Liver (tissue), 8 donors: ENCODE measurements at regions not wholly inside any gene's neighbourhood (a gene's known extent, or its start where the extent isn't known, plus 50 kb on each side); places are given as distances from the start of the nearest gene placed in this dataset.

Source experiments
- DNase-seq: peaks from one replicate; pipeline ENCODE4 v3.0.0-alpha.2; 2017; ENCODE audit warnings: low spot score
- H3K27ac ChIP-seq, 2 donors: one replicate each; pipeline ENCODE4 v1.7.0; 2013; ENCODE audit warnings: inconsistent platforms in 2 of 2, low read length in 2 of 2, control low read depth in 1 of 2, low read depth in 1 of 2, mild to moderate bottlenecking in 1 of 2
- H3K27me3 ChIP-seq, 4 donors: one replicate each; pipeline versions ENCODE4 v1.6.1 to v1.7.0; 2013; ENCODE audit warnings: low read length in 3 of 4, inconsistent platforms in 1 of 4, mild to moderate bottlenecking in 1 of 4, moderate library complexity in 1 of 4; ENCODE audit not compliant: control insufficient read depth in 4 of 4, insufficient read depth in 4 of 4
- H3K36me3 ChIP-seq, 4 donors: one replicate each; pipeline versions ENCODE4 v1.6.1 to v1.7.0; 2013; ENCODE audit warnings: low read length in 3 of 4, mild to moderate bottlenecking in 3 of 4, low read depth in 1 of 4, moderate library complexity in 1 of 4; ENCODE audit not compliant: control insufficient read depth in 4 of 4, insufficient read depth in 3 of 4
- H3K4me1 ChIP-seq, 4 donors: one replicate each; pipeline versions ENCODE4 v1.6.1 to v1.7.0; 2013; ENCODE audit warnings: low read length in 3 of 4, mild to moderate bottlenecking in 3 of 4, moderate library complexity in 1 of 4; ENCODE audit not compliant: control insufficient read depth in 4 of 4, insufficient read depth in 4 of 4
- H3K4me3 ChIP-seq, 3 donors: one replicate each; pipeline versions ENCODE4 v1.6.1 to v1.7.0; 2013; ENCODE audit warnings: low read length in 3 of 3, control low read depth in 1 of 3, low read depth in 1 of 3, mild to moderate bottlenecking in 1 of 3
- H3K9ac ChIP-seq, 2 donors: one replicate each; pipeline ENCODE4 v1.7.0; 2013; ENCODE audit warnings: low read length in 2 of 2, mild to moderate bottlenecking in 2 of 2, moderate library complexity in 2 of 2, control low read depth in 1 of 2, low read depth in 1 of 2
- H3K9me3 ChIP-seq, 4 donors: one replicate each; pipeline versions ENCODE4 v1.6.1 to v1.7.0; 2013; ENCODE audit warnings: low read length in 3 of 4; ENCODE audit not compliant: control insufficient read depth in 4 of 4
- ATF3 ChIP-seq: IDR thresholded peaks from 2 replicates; pipeline ENCODE4 v1.6.1; 2016; ENCODE audit warnings: antibody characterized with exemption
- CTCF ChIP-seq: fragments of 150-350 bp; IDR thresholded peaks from 2 replicates; pipeline ENCODE4 v1.5.1; 2017; ENCODE audit warnings: improper control_type of control experiment, low read depth, low read length; ENCODE audit not compliant: missing input control
- EGR1 ChIP-seq, 2 donors: IDR thresholded peaks; 2 replicates each; pipeline ENCODE4 v1.6.1; 2016 to 2018; ENCODE audit warnings: antibody characterized with exemption in 2 of 2, low read depth in 2 of 2
- FOXA1 ChIP-seq: IDR thresholded peaks from 2 replicates; pipeline ENCODE4 v1.6.1; 2016; ENCODE audit warnings: antibody characterized with exemption
- FOXA2 ChIP-seq: IDR thresholded peaks from 2 replicates; pipeline ENCODE4 v1.6.1; 2016; ENCODE audit warnings: antibody characterized with exemption
- GABPA ChIP-seq, 2 donors: IDR thresholded peaks in 1 of 2; conservative IDR thresholded peaks in 1 of 2; 2 replicates each; pipeline ENCODE4 v1.6.1; 2016; ENCODE audit warnings: antibody characterized with exemption in 2 of 2, mild to moderate bottlenecking in 1 of 2, moderate library complexity in 1 of 2
- HNF4A ChIP-seq, 2 donors: conservative IDR thresholded peaks; 2 replicates each; pipeline ENCODE4 v1.6.1; 2016; ENCODE audit warnings: antibody characterized with exemption in 2 of 2, mild to moderate bottlenecking in 2 of 2
- HNF4G ChIP-seq: IDR thresholded peaks from 2 replicates; pipeline ENCODE4 v1.6.1; 2016; ENCODE audit warnings: antibody characterized with exemption
- JUND ChIP-seq, 2 donors: IDR thresholded peaks; 2 replicates each; pipeline ENCODE4 v1.6.1; 2016; ENCODE audit warnings: antibody characterized with exemption in 2 of 2
- NR2F2 ChIP-seq: IDR thresholded peaks from 2 replicates; pipeline ENCODE4 v1.6.1; 2016; ENCODE audit warnings: antibody characterized with exemption
- RAD21 ChIP-seq, 2 donors: IDR thresholded peaks; 2 replicates each; pipeline ENCODE4 v1.6.1; 2016; ENCODE audit warnings: antibody characterized with exemption in 2 of 2, mild to moderate bottlenecking in 2 of 2
- SP1 ChIP-seq: IDR thresholded peaks from 2 replicates; pipeline ENCODE4 v1.6.1; 2018; ENCODE audit warnings: antibody characterized with exemption, mild to moderate bottlenecking
- TAF1 ChIP-seq: conservative IDR thresholded peaks from 2 replicates; pipeline ENCODE4 v1.6.1; 2016; ENCODE audit warnings: antibody characterized with exemption, mild to moderate bottlenecking
- YY1 ChIP-seq: IDR thresholded peaks from 2 replicates; pipeline ENCODE4 v1.6.1; 2016; ENCODE audit warnings: antibody characterized with exemption, mild to moderate bottlenecking
- WGBS: extraction: QIAGEN DNeasy Blood & Tissue Kit; methylation state at CpG from one replicate; pipeline ENCODE4 v1.1.7; 2013; 5-methylcytosine and 5-hydroxymethylcytosine counted together
- TF ChIP-seq, protein P1 (sequence below): IDR thresholded peaks from 2 replicates; pipeline ENCODE4 v1.6.1; 2016; ENCODE audit warnings: antibody characterized with exemption
- TF ChIP-seq, protein P2 (sequence below): IDR thresholded peaks from 2 replicates; pipeline ENCODE4 v1.6.1; 2016; ENCODE audit warnings: antibody characterized with exemption, mild to moderate bottlenecking
- donor health status: healthy.
- donor health status: healthy.
- donor health status: healthy.
- donor health status: healthy.
- donor health status: healthy.

DNA sequence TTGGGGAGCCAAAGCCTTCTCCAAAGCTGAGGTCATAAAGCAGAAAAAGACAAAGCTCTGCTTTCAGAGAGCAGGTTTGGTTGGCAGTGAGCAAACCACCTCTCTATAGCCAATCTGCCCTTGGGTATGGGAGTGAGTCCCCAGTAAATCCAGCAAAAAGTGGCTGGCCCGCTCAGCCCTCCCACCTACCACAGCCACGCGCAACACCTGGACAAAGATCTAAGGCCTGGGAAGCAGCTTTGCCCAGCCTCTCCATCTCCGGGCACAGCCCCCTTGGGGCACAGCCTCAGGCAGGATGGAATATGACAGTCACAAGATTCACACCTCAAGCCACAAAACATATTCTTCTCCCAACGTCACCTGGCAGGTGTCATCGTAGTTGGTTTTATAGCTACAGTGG is 211.7 kb upstream of the EEA1 start:
- H3K27ac ChIP-seq, result no peak overlapping the region
- DNase-seq, result no peak

More for the DNA sequence above, 211.7 kb upstream of the EEA1 start:
- Histone ChIP-seq H3K9me3 (no peaks in the 10 kb centered on the region), H3K4me3 (no peak overlapping the region), H3K9ac (no peak overlapping the region), H3K27me3 (no peaks in the 10 kb centered on the region), H3K4me1 (peaks cover 0 to 46% (median 29%) of the 10 kb centered on the region in 4 donors), H3K36me3 (no peaks in the 10 kb centered on the region)
- TF ChIP-seq, protein P1, sequence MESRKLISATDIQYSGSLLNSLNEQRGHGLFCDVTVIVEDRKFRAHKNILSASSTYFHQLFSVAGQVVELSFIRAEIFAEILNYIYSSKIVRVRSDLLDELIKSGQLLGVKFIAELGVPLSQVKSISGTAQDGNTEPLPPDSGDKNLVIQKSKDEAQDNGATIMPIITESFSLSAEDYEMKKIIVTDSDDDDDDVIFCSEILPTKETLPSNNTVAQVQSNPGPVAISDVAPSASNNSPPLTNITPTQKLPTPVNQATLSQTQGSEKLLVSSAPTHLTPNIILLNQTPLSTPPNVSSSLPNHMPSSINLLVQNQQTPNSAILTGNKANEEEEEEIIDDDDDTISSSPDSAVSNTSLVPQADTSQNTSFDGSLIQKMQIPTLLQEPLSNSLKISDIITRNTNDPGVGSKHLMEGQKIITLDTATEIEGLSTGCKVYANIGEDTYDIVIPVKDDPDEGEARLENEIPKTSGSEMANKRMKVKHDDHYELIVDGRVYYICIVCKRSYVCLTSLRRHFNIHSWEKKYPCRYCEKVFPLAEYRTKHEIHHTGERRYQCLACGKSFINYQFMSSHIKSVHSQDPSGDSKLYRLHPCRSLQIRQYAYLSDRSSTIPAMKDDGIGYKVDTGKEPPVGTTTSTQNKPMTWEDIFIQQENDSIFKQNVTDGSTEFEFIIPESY, result no peak
- TF ChIP-seq FOXA1 (no peak), CTCF (no peak), FOXA2 (no peak), EGR1 (IDR thresholded peaks at IDR 0.05; ENCODE audit: low read depth in 2 of 2) (no peak), HNF4A (conservative IDR thresholded peaks at IDR 0.05) (no peak), GABPA (IDR thresholded peaks at IDR 0.05 in 1 of 2, conservative IDR thresholded peaks at IDR 0.05 in 1 of 2) (no peak), HNF4G (no peak), ATF3 (no peak), YY1 (no peak), NR2F2 (no peak), TAF1 (no peak), SP1 (no peak), JUND (IDR thresholded peaks at IDR 0.05) (no peak), RAD21 (IDR thresholded peaks at IDR 0.05) (no peak)
- TF ChIP-seq, protein P2, sequence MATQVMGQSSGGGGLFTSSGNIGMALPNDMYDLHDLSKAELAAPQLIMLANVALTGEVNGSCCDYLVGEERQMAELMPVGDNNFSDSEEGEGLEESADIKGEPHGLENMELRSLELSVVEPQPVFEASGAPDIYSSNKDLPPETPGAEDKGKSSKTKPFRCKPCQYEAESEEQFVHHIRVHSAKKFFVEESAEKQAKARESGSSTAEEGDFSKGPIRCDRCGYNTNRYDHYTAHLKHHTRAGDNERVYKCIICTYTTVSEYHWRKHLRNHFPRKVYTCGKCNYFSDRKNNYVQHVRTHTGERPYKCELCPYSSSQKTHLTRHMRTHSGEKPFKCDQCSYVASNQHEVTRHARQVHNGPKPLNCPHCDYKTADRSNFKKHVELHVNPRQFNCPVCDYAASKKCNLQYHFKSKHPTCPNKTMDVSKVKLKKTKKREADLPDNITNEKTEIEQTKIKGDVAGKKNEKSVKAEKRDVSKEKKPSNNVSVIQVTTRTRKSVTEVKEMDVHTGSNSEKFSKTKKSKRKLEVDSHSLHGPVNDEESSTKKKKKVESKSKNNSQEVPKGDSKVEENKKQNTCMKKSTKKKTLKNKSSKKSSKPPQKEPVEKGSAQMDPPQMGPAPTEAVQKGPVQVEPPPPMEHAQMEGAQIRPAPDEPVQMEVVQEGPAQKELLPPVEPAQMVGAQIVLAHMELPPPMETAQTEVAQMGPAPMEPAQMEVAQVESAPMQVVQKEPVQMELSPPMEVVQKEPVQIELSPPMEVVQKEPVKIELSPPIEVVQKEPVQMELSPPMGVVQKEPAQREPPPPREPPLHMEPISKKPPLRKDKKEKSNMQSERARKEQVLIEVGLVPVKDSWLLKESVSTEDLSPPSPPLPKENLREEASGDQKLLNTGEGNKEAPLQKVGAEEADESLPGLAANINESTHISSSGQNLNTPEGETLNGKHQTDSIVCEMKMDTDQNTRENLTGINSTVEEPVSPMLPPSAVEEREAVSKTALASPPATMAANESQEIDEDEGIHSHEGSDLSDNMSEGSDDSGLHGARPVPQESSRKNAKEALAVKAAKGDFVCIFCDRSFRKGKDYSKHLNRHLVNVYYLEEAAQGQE, result no peak
- WGBS, result 95% methylated on average over 6 of the region's 6 CpGs
